Fibroblast of villous mesenchyme (primary cell): ENCODE measurements at regions not wholly inside any gene's neighbourhood (a gene's known extent, or its start where the extent isn't known, plus 50 kb on each side); places are given as distances from the start of the nearest gene placed in this dataset.
"Not testable (repeated sequence)": the region's sequence is repeated elsewhere in the genome, so short reads cannot be mapped to it uniquely, and the experiment has no call there.

Experiments used
- DNase-seq: peaks from one replicate; pipeline ENCODE4 v3.0.0-alpha.2; 2010; ENCODE audit warnings: low read depth
- H3K4me3 ChIP-seq: 2 replicates; pipeline ENCODE4 v1.5.1; 2011; ENCODE audit warnings: low read depth, mild to moderate bottlenecking, low read length
- CTCF ChIP-seq: IDR thresholded peaks from 2 replicates; pipeline ENCODE4 v1.5.1; 2012; ENCODE audit warnings: low read depth, mild to moderate bottlenecking, low read length; ENCODE audit not compliant: insufficient read depth

- no peak overlapping the region for H3K4me3 ChIP-seq
- no peak for TF ChIP-seq CTCF
- DNase-seq, result no peak
These were observed 619.2 kb upstream of the C16orf82 start for GRCh38 chr16:26447570-26447969.

- H3K4me3 ChIP-seq, result no peak overlapping the region
- no peak for TF ChIP-seq CTCF
- DNase-seq, result no peak
These were observed 613.5 kb upstream of the C16orf82 start for GRCh38 chr16:26453215-26453614.

- no peak for TF ChIP-seq CTCF
- DNase-seq, result no peak
- H3K4me3 ChIP-seq, result no peak overlapping the region
These were observed 612.6 kb upstream of the C16orf82 start for GRCh38 chr16:26454102-26454501.

GRCh38 chr16:26456074-26456473, 610.7 kb upstream of the C16orf82 start:
- no peak for TF ChIP-seq CTCF
- H3K4me3 ChIP-seq, result no peak overlapping the region

GRCh38 chr16:26457095-26457494, 609.6 kb upstream of the C16orf82 start:
- no peak overlapping the region for H3K4me3 ChIP-seq
- no peak for DNase-seq
- TF ChIP-seq CTCF, result no peak

More at GRCh38 chr16:26456074-26456473, 610.7 kb upstream of the C16orf82 start:
- no peak for DNase-seq

GRCh38 chr16:26457882-26458281, 608.8 kb upstream of the C16orf82 start:
- DNase-seq, result no peak
- TF ChIP-seq CTCF, result no peak
- no peak overlapping the region for H3K4me3 ChIP-seq

GRCh38 chr16:26464576-26465266, 602.0 kb upstream of the C16orf82 start:
- TF ChIP-seq CTCF, result no peak
- no peak for DNase-seq
- H3K4me3 ChIP-seq, result no peak overlapping the region

- DNase-seq, result not testable (repeated sequence)
These were observed 592.3 kb upstream of the C16orf82 start for GRCh38 chr16:26474405-26474804.

More at GRCh38 chr16:26474405-26474804, 592.3 kb upstream of the C16orf82 start:
- not testable (repeated sequence) for H3K4me3 ChIP-seq
